Parathyroid adenoma (tissue), 2 donors: ENCODE measurements at regions not wholly inside any gene's neighbourhood (a gene's known extent, or its start where the extent isn't known, plus 50 kb on each side); places are given as distances from the start of the nearest gene placed in this dataset.

Source experiments
- H2AFZ ChIP-seq: fragments of 300-600 bp; sonication (generic); one replicate; pipeline ENCODE4 v1.7.0; 2017; ENCODE audit warnings: antibody characterized with exemption, mild to moderate bottlenecking
- H3K27ac ChIP-seq: fragments of 300-600 bp; sonication (generic); one replicate; pipeline ENCODE4 v1.7.0; 2017
- H3K27me3 ChIP-seq: fragments of 300-600 bp; sonication (generic); one replicate; pipeline ENCODE4 v1.7.0; 2017; ENCODE audit warnings: low read length; ENCODE audit not compliant: control insufficient read depth, insufficient read depth
- H3K36me3 ChIP-seq: fragments of 300-600 bp; sonication (generic); one replicate; pipeline ENCODE4 v1.7.0; 2017; ENCODE audit warnings: low read length; ENCODE audit not compliant: control insufficient read depth, insufficient read depth
- H3K4me1 ChIP-seq: fragments of 300-600 bp; sonication (generic); one replicate; pipeline ENCODE4 v1.7.0; 2017; ENCODE audit warnings: control low read depth
- H3K4me2 ChIP-seq: fragments of 300-600 bp; sonication (generic); one replicate; pipeline ENCODE4 v1.7.0; 2017; ENCODE audit warnings: low read length
- H3K4me3 ChIP-seq: fragments of 300-600 bp; sonication (generic); one replicate; pipeline ENCODE4 v1.7.0; 2017; ENCODE audit warnings: low read depth, low read length
- H3K79me2 ChIP-seq: fragments of 300-600 bp; sonication (generic); one replicate; pipeline ENCODE4 v1.7.0; 2017; ENCODE audit warnings: control low read depth
- H3K9ac ChIP-seq: fragments of 300-600 bp; sonication (generic); one replicate; pipeline ENCODE4 v1.7.0; 2017; ENCODE audit warnings: mild to moderate bottlenecking
- H3K9me3 ChIP-seq: fragments of 300-600 bp; sonication (generic); one replicate; pipeline ENCODE4 v1.7.0; 2017; ENCODE audit warnings: low read length; ENCODE audit not compliant: control insufficient read depth
- CTCF ChIP-seq: fragments of 300-600 bp; sonication (generic); IDR thresholded peaks from one replicate; pipeline ENCODE4 v1.7.0; 2017; ENCODE audit warnings: antibody characterized with exemption, mild to moderate bottlenecking
- donor health status: primary hyperparathyroidism.

GRCh38 chr9:88754886-88755285, 219.9 kb downstream of the NXNL2 start:
- Histone ChIP-seq H3K9me3 (no peaks in the 10 kb centered on the region), H3K4me2 (no peak overlapping the region), H3K4me3 (no peak overlapping the region), H3K9ac (no peak overlapping the region), H3K27me3 (no peaks in the 10 kb centered on the region), H3K79me2 (no peaks in the 10 kb centered on the region), H3K4me1 (no peaks in the 10 kb centered on the region), H2AFZ (no peak overlapping the region), H3K36me3 (no peaks in the 10 kb centered on the region), H3K27ac (no peak overlapping the region)
- no peak for TF ChIP-seq CTCF

GRCh38 chr9:88757406-88758010, 222.5 kb downstream of the NXNL2 start:
- Histone ChIP-seq H3K4me3 (no peak overlapping the region), H3K4me2 (no peak overlapping the region), H3K27ac (no peak overlapping the region), H3K79me2 (no peaks in the 10 kb centered on the region), H2AFZ (no peak overlapping the region), H3K27me3 (no peaks in the 10 kb centered on the region), H3K36me3 (no peaks in the 10 kb centered on the region), H3K9ac (no peak overlapping the region), H3K9me3 (no peaks in the 10 kb centered on the region), H3K4me1 (no peaks in the 10 kb centered on the region)
- TF ChIP-seq CTCF = no peak

- Histone ChIP-seq H3K36me3 (no peaks in the 10 kb centered on the region), H3K4me2 (no peak overlapping the region), H3K9ac (no peak overlapping the region), H3K27ac (no peak overlapping the region), H3K9me3 (no peaks in the 10 kb centered on the region), H3K27me3 (no peaks in the 10 kb centered on the region), H3K79me2 (no peaks in the 10 kb centered on the region), H3K4me3 (no peak overlapping the region), H3K4me1 (no peaks in the 10 kb centered on the region), H2AFZ (no peak overlapping the region)
- no peak for TF ChIP-seq CTCF
These were observed 224.4 kb downstream of the NXNL2 start for GRCh38 chr9:88759364-88759763.

- H2AFZ ChIP-seq = no peak overlapping the region
- no peaks in the 10 kb centered on the region for H3K79me2 ChIP-seq
- no peaks in the 10 kb centered on the region for H3K36me3 ChIP-seq
- H3K4me1 ChIP-seq = no peaks in the 10 kb centered on the region
- H3K9ac ChIP-seq = no peak overlapping the region
- H3K27me3 ChIP-seq = no peaks in the 10 kb centered on the region
- no peak overlapping the region for H3K4me3 ChIP-seq
- H3K4me2 ChIP-seq = no peak overlapping the region
- H3K9me3 ChIP-seq = no peaks in the 10 kb centered on the region
- H3K27ac ChIP-seq = no peak overlapping the region
- TF ChIP-seq CTCF = no peak
These were observed 224.3 kb upstream of the S1PR3 start for GRCh38 chr9:88766778-88767503.

GRCh38 chr9:88767504-88767790, 223.8 kb upstream of the S1PR3 start:
- Histone ChIP-seq H3K4me1 (no peaks in the 10 kb centered on the region), H3K36me3 (no peaks in the 10 kb centered on the region), H3K79me2 (no peaks in the 10 kb centered on the region), H3K4me2 (no peak overlapping the region), H3K27ac (no peak overlapping the region), H2AFZ (no peak overlapping the region), H3K4me3 (no peak overlapping the region), H3K9me3 (no peaks in the 10 kb centered on the region), H3K9ac (no peak overlapping the region), H3K27me3 (no peaks in the 10 kb centered on the region)
- TF ChIP-seq CTCF = no peak
